ENCODE measurements at regions not wholly inside any gene's neighbourhood (a gene's known extent, or its start where the extent isn't known, plus 50 kb on each side); places are given as distances from the start of the nearest gene placed in this dataset.
"Not testable (repeated sequence)": the region's sequence is repeated elsewhere in the genome, so short reads cannot be mapped to it uniquely, and the experiment has no call there.

DNA sequence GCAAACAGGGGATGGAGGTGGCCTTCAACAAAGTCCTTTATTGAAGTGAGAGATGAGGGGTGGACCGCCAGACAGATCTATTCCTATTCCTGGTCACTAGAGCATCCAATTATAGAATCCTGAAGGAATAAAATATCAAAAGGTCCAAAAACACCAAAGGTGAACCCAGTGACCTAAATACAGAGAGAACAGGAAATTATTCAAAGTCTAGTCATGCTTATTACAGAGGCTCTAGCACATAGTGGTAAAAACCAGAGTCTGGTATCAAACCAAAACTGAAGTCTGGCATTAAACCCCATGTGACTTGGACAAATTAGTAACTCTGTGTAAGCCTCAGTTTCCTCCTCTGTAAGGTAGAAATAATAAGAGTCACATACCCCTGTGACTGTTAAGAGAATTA is 100.5 kb upstream of the SNX2 start:
- no peak for DNase-seq

DNA sequence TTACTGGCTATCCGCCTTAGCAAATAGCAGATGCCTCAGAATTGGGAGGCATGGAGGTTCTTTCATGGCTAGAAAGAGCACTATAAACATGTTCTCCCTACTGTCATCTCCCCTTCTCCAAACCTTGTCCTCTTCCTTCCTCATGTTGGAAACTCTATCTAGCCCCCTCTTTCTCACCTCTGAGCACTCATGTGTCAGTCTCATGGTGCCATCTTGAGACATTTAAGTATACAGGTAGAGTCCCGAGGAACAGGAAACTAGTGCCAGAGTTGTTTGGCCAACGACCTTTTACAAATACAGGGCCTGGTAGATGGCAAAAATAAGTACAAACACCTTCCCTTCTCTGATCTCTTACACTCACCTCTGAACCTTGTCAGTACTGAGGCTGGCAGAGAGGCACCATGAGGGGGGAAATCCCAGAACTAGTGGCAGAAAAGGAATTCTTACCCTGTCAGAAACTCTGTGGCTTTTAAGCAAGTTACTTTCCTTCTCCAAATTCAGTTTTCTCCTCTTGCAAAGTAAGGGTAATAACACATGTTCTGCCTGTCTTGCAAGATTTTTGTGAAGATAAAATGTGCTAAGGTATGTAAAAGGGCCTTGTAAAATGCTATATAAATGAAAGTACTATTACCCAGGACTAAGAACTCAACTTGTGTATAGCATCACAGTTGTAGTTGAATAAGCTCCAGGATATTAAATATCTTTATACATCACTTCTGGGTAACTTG is 94.1 kb upstream of the SNX2 start:
- DNase-seq, result no peak

DNA sequence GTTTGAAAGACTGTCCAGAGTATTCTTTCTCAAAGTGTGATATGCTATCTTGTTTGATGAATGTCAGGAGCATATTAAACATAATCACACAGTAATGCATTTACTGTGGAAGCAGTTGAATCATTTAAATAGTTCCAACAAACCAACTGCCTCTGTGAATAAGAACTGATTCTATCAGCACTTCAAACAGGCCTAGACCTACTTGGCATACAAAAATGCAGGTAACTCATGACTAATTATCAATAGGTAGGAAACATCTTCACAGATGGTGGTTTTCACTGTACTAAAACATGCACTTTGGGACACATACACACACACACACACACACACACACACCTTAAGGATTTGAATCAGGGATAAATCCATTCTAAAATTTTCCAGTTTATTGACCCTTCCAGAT is 91.2 kb upstream of the SNX2 start:
- no peak for DNase-seq

DNA sequence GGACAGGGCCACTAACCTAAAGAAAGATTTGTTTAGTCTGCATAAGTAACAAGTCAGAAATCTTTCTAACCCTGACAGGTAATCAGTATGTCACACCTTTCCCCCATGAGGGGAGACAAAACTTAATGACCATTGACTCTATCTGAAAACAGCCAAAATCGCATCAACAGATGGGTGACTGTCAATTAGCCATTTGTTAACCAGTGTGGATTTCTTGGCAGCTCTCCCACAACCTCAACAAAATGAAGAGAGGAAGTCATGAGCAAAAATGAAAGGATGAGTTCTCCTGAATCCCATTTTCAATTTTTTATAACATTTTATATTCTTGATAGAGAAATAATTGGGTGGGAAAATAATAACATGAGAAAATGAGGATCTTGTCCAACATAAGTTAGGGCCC is 84.6 kb upstream of the SNX2 start:
- no peak for DNase-seq

DNA sequence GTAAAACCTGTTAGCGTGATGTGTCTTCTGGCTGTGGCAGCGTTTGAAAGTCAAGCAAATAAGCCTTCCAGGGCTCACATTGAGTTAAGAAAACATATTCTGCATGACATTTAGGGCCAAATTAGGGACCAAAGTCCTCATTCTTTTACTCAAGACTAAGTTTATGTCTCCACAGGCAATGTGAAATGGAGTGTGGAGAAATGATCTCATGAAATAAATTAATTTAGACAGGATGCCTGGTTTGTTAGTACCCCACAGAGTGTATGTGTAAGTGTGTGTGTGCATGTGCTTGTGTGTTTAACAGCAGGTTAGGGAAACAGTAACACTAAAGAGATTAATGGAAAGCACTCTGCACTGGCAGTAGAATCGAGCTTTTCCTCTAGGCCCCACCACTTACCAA is 82.9 kb upstream of the SNX2 start:
- no peak for DNase-seq

DNA sequence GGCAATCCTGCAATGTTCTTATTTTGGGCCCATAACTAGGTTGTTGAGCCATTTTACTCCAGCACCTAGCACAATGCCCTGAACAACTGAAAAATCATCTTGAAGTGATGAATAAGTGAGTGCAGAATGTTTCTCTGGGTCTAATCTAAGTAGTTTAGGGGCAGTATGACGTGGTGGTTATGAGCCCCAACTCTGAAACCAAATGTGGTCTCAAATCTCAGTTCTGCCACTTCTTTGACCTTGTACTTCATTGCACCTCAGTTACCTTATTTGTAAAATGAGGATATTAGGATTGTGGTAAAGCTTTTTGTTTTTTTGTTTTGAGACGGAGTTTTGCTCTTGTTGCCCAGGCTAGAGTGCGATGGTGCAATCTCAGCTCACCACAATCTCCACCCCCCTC is 80.9 kb upstream of the SNX2 start:
- DNase-seq, result no peak

DNA sequence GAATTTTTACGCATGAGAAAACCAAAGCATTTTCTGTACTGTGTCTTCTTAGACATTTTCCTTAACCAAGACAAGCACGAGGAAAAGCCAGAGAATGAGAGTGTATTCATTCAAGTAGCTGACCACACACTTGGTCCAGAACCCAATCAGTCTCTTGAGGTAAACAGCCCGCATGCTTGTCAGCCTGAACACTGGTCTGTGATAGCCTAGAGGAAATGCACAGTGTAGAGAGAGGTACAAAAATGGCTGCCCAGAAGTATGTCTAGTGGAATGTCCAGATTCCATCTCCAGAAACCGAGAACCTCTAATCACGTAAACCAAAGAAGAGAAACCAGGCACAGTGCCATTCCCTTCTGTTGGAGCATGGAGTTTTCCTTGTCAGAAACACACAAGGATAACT is 80.0 kb upstream of the SNX2 start:
- no peak for DNase-seq

DNA sequence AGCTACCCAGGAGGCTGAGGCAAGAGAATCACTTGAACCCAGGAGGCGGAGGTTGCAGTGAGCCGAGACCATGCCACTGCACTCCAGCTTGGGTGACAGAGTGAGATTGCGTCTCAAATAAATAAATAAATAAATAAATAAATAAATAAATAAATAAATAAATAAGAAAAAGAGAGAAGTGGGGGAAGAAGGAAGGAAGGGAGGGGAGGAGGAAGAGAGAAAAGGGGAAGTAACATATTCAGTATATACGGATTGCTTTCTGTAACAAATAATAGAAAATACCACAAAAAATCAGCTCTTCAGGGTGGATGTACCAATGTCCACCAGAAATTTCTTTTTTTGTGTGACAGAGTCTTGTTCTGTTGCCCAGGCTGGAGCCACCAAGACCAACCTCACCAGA is 78.1 kb upstream of the SNX2 start:
- not testable (repeated sequence) for DNase-seq

DNA sequence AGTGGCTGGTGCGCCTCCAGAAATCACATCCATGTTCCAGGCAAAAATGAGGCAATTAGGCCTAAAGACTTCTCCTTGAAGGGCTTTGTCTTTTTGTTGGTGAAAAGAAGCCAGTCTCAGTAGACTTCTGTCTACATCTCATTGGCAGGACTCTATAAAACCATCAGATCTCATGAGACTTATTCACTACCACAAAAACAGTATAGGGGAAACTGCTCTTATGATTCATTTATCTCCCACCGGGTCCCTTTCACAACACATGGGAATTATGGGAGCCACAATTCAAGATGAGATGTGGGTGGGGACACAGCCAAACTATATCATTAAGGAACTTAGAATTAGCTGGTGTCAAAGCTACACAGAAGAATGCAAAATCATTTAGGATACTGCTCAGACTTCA is 77.7 kb upstream of the SNX2 start:
- no peak for DNase-seq

DNA sequence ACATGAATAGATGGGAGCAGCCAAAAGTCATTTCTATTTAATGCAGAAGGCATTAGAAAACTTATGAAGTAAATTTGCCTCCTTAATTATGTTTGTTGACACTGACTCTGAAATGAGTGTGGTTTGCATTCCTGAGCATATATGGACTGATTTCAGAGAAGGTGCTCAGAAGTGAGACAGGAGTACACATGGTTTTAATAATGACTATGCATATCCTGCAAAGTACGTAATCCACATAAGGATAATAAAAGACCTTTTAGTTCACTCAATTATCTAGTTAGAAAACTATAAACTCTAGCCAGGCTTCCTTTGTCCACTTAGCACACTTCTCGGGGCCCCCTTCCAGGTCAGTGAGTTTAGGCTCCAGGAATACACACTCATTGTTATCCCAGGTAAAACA is 75.7 kb upstream of the SNX2 start:
- no peak for DNase-seq

DNA sequence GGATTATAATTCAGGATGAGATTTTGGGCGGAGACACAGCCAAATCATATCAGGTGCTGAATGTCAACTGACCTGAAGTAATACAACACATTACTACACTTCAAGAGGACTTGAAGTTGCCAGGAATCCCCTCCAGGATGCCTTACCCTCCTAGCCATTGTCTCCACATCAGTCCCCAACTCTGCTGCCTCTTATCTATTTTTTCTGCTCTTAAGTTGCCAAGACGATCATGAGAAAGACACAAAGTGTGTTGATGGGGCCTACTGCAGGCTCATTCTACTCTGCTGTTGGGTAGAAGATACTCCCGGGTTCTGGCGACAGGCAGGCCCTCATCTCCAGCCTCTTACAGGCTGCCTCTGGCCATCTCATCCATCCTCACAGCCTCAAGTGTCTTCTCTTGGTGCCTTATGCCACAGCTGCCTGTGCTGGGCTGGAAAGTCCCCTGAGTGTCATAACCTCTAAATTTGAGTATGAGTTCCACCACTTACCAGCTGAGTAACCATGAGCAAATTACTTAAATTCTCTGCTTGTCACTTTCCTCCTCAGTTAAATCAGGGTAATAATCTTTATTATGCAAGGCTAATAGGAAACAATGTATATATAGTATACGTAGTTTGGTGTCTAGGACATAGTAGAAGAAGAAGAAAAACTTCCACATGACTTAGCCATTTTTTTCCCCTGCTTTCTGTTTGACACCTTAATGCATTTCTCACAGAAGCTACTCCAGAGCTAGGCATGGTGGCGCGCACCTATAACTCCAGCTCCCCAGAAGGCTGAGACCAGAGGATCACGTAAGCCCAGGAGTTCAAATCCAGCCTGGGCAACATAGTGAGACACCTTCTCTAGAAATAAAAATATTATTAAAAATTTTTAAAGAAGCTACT is 73.0 kb upstream of the SNX2 start:
- DNase-seq, result no peak

DNA sequence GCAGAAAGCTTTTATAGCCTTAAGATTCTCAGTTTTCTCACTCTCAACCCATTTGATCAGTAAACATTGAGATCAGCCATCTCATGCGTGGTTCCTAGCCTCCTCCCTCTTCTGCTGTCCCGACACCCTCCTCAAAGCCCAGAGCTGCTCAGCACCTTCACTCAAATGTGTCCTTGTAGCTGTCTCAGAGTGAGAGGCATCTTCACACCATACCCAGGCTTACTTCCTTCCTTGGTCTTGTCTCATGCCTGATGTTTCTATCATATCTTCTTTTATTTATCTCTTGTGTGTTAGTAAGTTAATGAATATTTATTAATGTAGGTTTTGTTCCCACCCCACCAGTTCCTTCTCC is 72.4 kb upstream of the SNX2 start:
- DNase-seq, result no peak

DNA sequence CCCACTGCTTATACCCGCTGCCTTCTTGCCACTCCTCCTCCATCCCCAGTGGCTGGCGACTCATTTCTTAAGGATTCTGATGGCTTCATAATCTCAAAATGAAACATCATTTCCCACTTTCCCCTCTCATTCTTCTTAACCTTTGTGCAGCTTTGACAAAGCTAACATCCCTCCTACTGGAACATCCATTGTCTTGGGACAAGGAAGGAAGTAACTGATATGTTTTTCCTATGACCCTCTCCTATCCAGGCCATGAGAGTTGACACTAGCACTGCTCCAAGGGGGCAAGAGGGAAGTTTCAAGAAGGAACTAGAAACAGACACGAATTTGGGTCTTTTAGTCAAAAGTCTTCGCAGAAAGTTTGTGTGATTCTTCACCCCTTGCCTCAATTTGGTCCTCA is 71.7 kb upstream of the SNX2 start:
- no peak for DNase-seq

DNA sequence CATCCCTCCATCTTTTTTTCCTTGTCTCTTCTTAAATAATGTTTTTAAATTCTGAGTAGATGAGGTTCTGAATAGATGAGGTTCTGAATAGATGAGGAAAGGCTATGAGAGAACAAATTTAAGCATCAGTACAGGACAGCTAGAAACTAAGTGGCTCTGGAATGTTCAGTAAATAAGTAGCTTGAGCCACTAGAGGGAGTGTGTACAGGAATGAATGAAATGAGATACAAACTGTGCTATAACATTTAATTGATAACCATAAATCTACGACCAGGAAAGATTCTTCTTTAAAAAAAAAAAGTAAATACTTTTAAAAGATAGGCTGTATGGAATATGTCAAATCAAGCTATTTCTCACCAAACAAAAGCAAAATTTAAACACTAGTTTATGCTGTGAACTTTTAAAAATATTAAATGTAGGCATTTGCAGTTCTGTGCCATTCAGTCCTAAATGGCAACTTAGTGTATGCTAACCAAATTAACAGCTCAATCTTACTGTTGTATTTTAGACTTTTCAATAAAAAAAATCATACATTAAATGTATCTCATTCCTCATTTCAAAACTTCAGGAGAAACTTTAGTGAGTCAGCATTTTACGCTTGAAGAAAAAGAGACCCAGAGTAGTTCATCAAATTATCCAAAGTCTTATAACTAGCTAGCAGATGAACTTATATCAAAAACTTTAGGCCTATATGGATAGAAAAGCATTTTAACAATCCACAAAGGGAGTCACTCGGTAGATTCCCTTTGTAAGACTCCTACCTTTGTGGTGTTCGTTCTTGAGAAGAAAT is 70.4 kb upstream of the SNX2 start:
- no peak for DNase-seq

DNA sequence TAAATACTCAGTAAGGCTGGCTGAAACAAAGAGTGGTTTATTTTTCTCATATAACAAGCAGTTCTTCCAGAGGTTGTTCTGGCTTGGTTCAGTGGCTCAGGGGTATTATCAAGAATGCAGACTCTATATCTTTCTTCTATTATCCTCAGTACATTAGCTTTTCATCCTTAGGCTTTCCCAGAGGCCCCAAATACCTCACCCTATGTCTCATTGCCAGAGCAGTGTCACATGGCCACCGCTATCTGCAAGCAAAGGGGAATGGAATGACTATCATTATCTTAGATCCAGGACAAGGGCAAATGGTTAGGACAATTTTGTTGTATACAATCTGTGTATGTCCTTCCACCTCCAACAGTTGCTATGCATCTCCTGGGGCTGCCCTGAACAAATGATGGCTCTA is 69.0 kb upstream of the SNX2 start:
- DNase-seq, result no peak

DNA sequence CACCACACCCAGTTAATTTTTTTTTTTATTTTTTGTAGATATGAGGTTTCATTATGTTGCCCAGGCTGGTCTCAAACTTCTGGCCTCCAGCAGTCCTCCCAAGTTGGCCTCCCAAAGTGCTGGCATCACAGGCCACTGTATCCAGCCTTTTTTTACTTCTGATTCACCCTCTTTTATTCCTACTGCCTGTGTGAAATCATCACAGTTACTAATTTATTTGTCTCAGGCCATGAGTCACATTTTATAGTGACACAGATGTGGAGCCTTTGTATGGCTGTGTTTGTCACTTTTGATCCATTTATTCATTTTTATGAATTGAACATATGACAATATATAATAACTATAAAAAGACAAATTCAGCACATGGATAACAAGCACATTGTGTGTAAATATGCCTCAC is 67.1 kb upstream of the SNX2 start:
- no peak for DNase-seq

DNA sequence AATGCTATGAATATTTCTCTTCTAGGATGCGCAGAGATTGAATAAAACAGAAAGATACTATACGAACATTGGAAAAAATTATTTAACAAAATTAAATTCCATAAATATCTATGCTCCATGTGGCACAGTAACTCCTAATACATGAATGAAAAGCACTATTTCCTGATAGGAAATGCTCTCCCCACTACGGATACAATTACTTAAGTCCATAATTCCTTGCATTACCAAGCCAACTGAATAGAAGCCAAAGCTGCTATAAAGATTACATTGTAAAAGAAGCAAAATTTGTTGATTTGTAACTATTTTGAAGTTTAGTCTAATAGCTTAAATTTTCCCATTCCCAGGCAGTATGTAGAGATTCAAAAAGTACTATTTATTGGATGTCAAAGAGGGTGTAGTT is 61.8 kb upstream of the SNX2 start:
- DNase-seq, result no peak

DNA sequence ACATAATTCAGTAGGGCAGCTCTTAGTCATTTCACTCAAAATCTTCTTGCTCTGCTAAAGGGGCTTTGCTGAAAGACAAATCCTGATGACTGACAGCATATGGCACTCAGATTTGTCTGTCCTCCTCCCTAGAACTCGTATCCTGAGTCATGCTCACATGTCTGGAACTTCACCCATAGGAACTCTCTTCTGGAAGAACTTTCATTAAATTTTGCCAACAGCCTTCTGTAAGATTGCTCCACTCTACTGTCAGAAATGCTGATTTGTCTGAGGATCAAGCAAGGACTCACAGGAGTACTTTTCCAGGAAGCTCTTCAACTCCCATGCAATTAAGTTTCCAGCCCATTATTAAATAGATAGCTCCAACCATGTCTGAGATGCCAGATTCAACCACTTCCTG is 59.8 kb upstream of the SNX2 start:
- DNase-seq, result no peak

DNA sequence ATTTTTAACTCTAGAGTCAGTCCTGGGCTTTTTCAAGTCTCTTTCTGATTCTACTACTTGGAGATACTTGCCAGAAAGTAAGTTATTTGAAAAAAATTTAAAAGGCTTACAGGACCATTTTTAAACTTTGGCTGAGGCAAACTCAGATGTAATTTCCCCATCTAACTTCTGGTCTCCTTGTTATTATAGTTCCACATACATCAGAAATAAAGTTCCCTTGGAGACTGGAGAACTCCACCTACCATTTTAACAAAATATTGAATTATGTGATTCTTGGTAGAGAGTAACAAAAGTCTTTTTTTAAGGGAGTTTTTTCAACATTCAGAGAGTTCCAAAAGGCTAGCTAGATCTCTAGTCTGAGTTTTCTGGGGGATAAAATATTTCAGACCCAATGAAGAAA is 56.3 kb upstream of the SNX2 start:
- DNase-seq, result no peak

DNA sequence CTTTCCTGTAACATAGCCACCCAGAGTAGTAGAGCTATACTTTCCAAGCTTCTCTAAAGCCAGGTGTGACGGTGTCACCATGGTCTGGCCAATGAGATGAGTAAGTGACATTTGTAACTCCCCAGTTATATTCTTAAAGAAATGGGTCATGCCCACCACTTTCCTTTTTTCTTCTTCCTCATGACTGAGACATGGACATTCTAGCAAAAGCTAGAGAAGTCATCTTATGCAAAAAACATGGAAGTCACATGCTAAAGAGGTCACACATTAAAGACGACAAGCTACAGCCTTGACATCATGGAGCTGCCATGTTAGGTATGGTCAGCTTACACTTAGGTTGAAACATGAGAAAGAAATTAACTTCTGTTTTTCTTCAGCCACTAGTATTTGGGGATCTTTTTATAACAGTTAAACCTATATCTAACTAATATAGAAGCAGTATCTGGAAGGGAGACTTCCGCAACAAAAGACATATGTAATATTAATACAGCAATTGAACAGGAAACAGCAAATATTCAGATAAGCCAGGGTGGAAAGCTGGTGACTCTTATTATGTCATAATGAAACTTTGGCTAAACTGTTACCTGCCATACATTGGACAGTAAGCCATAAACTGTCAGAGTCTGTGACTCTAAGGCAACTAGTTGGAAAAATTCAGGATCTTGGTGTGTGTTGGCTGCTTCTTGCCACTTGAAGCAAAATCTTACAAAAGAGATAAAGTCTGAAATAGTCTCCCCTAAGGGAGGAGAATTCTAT is 54.7 kb upstream of the SNX2 start:
- no peak for DNase-seq

DNA sequence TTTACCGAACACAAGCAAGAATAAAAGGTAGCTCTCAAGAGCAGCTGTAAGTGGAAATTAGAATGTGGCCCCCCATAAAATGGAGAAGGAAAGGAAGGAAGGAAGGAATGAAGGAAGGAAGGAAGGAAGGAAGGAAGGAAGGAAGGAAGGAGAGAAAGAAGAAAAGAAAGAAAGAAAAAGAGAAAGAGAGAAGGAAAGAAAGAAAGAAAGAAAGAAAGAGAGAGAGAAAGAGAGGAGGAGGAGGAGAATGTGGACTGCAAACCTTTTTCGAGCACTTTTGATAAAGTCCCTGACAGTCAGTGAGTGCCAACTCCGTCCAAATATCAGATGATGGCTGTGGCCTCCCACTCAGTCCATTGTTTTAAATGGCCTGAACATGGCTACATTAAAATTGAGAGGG is 53.8 kb upstream of the SNX2 start:
- no peak for DNase-seq

DNA sequence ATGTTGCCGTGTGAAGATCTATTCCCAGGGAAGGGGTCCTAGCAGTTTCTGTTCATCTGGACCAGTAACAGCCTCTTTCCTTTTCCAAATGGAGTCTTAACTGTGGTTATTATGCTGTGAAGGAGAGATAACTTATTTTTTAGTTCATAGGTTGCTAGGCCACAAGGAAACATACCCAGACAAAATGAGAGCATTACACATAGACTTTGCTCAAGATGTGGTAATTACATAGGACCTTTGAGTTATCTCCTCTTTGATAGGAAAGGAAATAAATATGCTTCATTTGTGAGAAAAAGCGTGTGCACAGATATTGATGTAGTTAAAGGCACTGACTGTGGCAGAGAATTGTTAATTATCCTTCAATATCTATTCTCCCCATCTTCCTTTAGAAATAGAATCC is 52.5 kb upstream of the SNX2 start:
- DNase-seq, result no peak

Measured in NCI-H1436 (cell line).